ENCODE measurements at regions not wholly inside any gene's neighbourhood (a gene's known extent, or its start where the extent isn't known, plus 50 kb on each side); places are given as distances from the start of the nearest gene placed in this dataset.

DNA sequence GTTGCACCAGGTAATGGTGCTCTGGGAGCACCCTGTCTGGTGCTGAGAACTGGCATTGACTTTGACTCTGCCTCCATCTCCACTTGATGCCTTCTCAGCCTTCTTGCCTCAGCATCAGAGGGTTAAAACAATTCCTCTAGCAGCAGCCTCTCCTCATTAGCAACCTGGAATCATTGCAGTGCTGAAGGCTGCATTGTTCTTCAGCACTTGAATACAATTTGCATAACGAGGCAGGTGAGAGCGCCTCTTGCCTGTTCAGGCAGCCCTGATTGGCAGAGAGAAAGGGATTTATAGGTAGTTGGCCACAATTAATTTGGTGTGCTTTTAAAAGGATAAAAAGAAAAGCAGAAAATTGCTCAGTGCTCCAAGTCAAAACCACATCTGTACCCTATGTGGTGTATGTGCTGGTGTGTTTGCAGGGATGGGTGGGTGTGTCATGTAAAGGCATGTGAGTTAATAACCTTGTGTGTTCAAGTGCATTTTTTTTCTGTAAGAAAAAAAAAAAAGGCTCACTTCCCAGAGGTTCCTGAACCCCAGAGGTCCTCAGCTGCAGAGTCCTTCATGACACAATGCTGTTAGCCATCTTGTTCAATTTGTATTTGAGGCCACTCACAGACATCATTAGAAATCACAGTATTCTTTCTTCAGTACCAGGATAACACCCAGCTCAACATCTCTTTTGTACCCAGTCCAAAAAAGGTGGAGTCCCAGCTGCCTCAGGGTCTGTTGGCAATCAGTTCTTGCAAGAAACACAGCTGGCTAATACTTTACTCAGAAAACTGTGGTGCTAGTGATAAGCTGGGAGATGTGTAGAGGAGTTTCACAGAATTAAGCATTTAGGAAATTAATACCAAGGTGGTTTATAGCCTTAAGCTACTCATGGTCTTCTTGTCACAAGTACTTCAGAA lies 385.6 kb downstream of the GRIN2B start:
- TF ChIP-seq SIN3A (IDR thresholded peaks at IDR 0.05; ENCODE audit: borderline replicate concordance, insufficient read depth, low read length) (no peak), POLR2AphosphoS5 (IDR thresholded peaks at IDR 0.05; ENCODE audit: low read depth, low read length) (no peak)
- TF ChIP-seq, protein P1, sequence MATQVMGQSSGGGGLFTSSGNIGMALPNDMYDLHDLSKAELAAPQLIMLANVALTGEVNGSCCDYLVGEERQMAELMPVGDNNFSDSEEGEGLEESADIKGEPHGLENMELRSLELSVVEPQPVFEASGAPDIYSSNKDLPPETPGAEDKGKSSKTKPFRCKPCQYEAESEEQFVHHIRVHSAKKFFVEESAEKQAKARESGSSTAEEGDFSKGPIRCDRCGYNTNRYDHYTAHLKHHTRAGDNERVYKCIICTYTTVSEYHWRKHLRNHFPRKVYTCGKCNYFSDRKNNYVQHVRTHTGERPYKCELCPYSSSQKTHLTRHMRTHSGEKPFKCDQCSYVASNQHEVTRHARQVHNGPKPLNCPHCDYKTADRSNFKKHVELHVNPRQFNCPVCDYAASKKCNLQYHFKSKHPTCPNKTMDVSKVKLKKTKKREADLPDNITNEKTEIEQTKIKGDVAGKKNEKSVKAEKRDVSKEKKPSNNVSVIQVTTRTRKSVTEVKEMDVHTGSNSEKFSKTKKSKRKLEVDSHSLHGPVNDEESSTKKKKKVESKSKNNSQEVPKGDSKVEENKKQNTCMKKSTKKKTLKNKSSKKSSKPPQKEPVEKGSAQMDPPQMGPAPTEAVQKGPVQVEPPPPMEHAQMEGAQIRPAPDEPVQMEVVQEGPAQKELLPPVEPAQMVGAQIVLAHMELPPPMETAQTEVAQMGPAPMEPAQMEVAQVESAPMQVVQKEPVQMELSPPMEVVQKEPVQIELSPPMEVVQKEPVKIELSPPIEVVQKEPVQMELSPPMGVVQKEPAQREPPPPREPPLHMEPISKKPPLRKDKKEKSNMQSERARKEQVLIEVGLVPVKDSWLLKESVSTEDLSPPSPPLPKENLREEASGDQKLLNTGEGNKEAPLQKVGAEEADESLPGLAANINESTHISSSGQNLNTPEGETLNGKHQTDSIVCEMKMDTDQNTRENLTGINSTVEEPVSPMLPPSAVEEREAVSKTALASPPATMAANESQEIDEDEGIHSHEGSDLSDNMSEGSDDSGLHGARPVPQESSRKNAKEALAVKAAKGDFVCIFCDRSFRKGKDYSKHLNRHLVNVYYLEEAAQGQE (IDR thresholded peaks at IDR 0.05; ENCODE audit: insufficient read depth in 1 of 2, low read depth in 2 of 2, low read length in 2 of 2): no peak

Data from PFSK-1 (cell line).